ENCODE measurements at regions not wholly inside any gene's neighbourhood (a gene's known extent, or its start where the extent isn't known, plus 50 kb on each side); places are given as distances from the start of the nearest gene placed in this dataset.
"Not testable (repeated sequence)": the region's sequence is repeated elsewhere in the genome, so short reads cannot be mapped to it uniquely, and the experiment has no call there.

DNA sequence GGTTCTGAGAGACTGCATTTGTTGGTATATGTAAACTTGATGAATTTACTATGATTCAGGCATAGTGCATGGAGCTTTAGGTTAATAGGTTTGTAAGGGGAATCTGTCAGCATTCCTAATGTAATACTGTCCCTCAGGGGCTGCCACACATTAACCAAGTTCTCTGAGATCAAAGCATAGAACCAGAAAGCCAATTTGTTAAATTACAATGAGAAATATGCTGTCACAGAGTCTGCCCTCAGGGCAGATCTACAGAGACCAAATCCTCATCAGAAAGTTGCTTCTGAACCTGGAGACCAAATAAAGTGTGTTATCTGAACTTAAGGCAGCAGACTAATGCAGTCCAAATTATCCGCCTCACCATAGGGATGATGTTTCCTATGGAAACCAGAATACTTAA is 250.8 kb upstream of the HTR1E start:
- ATAC-seq: no peak
- TF ChIP-seq ZNF70 (CRISPR knock-in tag; IDR thresholded peaks at IDR 0.05): no peak
- TF ChIP-seq, protein P1, sequence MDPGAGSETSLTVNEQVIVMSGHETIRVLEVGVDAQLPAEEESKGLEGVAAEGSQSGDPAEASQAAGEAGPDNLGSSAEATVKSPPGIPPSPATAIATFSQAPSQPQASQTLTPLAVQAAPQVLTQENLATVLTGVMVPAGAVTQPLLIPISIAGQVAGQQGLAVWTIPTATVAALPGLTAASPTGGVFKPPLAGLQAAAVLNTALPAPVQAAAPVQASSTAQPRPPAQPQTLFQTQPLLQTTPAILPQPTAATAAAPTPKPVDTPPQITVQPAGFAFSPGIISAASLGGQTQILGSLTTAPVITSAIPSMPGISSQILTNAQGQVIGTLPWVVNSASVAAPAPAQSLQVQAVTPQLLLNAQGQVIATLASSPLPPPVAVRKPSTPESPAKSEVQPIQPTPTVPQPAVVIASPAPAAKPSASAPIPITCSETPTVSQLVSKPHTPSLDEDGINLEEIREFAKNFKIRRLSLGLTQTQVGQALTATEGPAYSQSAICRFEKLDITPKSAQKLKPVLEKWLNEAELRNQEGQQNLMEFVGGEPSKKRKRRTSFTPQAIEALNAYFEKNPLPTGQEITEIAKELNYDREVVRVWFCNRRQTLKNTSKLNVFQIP (CRISPR knock-in tag; IDR thresholded peaks at IDR 0.05; ENCODE audit: borderline replicate concordance, low read depth): no peak
- no peak for TF ChIP-seq OSR1 (CRISPR knock-in tag; IDR thresholded peaks at IDR 0.05)
- TF ChIP-seq ISL1 (CRISPR knock-in tag; IDR thresholded peaks at IDR 0.05): no peak

DNA sequence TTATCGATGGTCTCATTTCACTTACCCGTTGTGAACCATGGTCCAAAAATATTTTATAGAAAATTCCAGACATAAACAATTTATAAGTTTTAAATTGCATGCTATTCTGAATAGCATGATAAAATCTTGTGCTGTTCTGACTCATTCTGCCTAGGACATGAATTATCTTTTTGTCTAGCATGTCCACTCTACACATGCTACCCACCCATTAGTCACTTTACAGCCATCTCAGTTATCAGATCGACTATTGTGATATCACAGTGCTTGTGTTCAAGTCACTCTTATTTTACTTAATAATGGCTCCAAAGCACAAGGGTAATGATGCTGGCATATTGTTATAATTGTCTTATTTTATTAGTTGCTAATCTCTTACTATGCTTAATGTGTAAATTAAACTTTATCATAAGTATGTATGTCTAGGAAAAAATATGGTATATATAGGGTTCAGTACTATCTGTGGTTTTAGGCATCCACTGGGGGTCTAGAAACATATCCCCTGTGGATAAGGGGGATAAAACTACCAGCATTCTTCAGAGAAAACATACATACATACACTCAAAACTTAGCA is 252.0 kb upstream of the HTR1E start:
- ATAC-seq: no peak
- TF ChIP-seq TCF4 (CRISPR knock-in tag; IDR thresholded peaks at IDR 0.05; ENCODE audit: borderline replicate concordance): no peak
- peak; percentile 64; the same call in 1 of the 2 replicates for TF ChIP-seq ISL1 (CRISPR knock-in tag; IDR thresholded peaks at IDR 0.05)
- TF ChIP-seq OSR1 (CRISPR knock-in tag; IDR thresholded peaks at IDR 0.05): no peak
- TF ChIP-seq TOX (CRISPR knock-in tag; IDR thresholded peaks at IDR 0.05; ENCODE audit: borderline replicate concordance): no peak
- no peak for TF ChIP-seq ESRRG (CRISPR knock-in tag; IDR thresholded peaks at IDR 0.05)

DNA sequence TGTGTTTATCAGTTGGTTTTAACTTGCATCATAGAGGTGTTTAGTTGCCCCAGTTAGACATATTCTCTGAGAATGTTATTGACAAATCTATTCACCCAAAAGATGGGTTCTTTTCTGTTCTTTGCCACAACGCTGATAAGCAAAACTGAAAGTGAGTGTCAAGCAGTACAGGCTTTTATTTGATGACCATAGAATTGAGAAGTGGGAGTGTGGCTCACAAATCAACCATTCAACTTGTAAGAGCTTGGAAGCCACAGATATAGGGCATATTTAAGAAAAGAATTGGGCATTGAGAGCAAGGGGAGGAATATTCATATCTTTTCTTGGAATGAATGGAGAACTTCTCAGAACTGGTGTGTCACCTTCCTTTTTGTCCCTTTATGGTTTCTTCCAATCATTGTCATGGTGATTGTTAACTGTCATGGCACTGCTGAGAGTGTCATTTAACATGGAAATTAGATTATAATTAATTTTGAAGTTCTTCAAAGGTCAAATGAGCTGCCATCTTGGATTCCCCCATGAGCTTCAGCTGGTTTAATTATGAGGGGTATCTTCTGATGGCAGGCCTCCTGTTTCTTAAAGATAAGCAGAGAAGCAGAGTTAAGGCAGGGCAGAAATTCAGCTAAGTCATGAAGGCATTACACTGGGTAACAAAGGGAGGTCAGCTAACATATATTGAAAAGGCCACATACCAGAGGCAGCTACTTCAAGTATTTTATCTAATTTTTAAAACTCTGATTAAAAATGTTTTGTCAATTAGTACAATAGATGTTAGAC is 254.0 kb upstream of the HTR1E start:
- no peak for ATAC-seq
- TF ChIP-seq ESRRG (CRISPR knock-in tag; IDR thresholded peaks at IDR 0.05) (no peak), ZNF70 (CRISPR knock-in tag; IDR thresholded peaks at IDR 0.05) (no peak), BACH2 (CRISPR knock-in tag; IDR thresholded peaks at IDR 0.05; ENCODE audit: borderline replicate concordance) (no peak), GLIS3 (CRISPR knock-in tag; IDR thresholded peaks at IDR 0.05) (no peak)
- TF ChIP-seq, protein P2, sequence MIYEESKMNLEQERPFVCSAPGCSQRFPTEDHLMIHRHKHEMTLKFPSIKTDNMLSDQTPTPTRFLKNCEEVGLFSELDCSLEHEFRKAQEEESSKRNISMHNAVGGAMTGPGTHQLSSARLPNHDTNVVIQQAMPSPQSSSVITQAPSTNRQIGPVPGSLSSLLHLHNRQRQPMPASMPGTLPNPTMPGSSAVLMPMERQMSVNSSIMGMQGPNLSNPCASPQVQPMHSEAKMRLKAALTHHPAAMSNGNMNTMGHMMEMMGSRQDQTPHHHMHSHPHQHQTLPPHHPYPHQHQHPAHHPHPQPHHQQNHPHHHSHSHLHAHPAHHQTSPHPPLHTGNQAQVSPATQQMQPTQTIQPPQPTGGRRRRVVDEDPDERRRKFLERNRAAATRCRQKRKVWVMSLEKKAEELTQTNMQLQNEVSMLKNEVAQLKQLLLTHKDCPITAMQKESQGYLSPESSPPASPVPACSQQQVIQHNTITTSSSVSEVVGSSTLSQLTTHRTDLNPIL (CRISPR knock-in tag; IDR thresholded peaks at IDR 0.05; ENCODE audit: low read depth): no peak

DNA sequence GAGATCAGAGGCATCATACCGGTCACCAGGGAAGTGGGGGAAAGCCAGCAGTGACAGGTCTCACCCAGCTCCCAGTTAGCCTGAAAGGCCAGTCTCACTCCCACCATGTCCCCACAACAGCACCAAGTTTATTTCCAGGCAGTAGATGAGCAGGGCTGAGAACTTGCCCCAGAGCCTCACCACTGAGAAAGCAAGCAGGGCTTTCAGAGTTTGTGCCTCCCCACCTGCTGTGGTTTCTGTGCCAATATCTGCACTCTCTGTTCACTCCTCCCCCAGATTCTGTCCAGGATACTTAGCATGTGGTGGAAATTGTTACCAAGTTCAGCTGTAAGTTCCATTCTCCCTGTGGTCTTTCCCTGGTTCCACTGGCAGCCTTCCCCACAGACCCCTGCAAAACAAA is 255.0 kb upstream of the HTR1E start:
- no peak for ATAC-seq
- TF ChIP-seq ESRRG (CRISPR knock-in tag; IDR thresholded peaks at IDR 0.05) (no peak), ZC3H10 (CRISPR knock-in tag; IDR thresholded peaks at IDR 0.05) (no peak), CSDC2 (CRISPR knock-in tag; IDR thresholded peaks at IDR 0.05) (no peak), PPARA (CRISPR knock-in tag; IDR thresholded peaks at IDR 0.05; ENCODE audit: borderline replicate concordance) (no peak), ZNF565 (CRISPR knock-in tag; conservative IDR thresholded peaks at IDR 0.05; ENCODE audit: low read depth) (no peak), GLIS3 (CRISPR knock-in tag; IDR thresholded peaks at IDR 0.05) (no peak), OSR1 (CRISPR knock-in tag; IDR thresholded peaks at IDR 0.05) (no peak), SNAI2 (CRISPR knock-in tag; IDR thresholded peaks at IDR 0.05) (no peak), ZNF8 (CRISPR knock-in tag; IDR thresholded peaks at IDR 0.05) (no peak), ARNTL (CRISPR knock-in tag; IDR thresholded peaks at IDR 0.05; ENCODE audit: borderline replicate concordance, low read depth) (no peak)
- TF ChIP-seq, protein P3, sequence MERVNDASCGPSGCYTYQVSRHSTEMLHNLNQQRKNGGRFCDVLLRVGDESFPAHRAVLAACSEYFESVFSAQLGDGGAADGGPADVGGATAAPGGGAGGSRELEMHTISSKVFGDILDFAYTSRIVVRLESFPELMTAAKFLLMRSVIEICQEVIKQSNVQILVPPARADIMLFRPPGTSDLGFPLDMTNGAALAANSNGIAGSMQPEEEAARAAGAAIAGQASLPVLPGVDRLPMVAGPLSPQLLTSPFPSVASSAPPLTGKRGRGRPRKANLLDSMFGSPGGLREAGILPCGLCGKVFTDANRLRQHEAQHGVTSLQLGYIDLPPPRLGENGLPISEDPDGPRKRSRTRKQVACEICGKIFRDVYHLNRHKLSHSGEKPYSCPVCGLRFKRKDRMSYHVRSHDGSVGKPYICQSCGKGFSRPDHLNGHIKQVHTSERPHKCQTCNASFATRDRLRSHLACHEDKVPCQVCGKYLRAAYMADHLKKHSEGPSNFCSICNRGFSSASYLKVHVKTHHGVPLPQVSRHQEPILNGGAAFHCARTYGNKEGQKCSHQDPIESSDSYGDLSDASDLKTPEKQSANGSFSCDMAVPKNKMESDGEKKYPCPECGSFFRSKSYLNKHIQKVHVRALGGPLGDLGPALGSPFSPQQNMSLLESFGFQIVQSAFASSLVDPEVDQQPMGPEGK (CRISPR knock-in tag; IDR thresholded peaks at IDR 0.05; ENCODE audit: borderline replicate concordance): no peak
- TF ChIP-seq, protein P2 (CRISPR knock-in tag; IDR thresholded peaks at IDR 0.05; ENCODE audit: low read depth): no peak
- TF ChIP-seq, protein P1 (CRISPR knock-in tag; IDR thresholded peaks at IDR 0.05; ENCODE audit: borderline replicate concordance, low read depth): no peak
- TF ChIP-seq, protein P4, sequence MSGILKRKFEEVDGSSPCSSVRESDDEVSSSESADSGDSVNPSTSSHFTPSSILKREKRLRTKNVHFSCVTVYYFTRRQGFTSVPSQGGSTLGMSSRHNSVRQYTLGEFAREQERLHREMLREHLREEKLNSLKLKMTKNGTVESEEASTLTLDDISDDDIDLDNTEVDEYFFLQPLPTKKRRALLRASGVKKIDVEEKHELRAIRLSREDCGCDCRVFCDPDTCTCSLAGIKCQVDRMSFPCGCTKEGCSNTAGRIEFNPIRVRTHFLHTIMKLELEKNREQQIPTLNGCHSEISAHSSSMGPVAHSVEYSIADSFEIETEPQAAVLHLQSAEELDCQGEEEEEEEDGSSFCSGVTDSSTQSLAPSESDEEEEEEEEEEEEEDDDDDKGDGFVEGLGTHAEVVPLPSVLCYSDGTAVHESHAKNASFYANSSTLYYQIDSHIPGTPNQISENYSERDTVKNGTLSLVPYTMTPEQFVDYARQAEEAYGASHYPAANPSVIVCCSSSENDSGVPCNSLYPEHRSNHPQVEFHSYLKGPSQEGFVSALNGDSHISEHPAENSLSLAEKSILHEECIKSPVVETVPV (CRISPR knock-in tag; IDR thresholded peaks at IDR 0.05): no peak

DNA sequence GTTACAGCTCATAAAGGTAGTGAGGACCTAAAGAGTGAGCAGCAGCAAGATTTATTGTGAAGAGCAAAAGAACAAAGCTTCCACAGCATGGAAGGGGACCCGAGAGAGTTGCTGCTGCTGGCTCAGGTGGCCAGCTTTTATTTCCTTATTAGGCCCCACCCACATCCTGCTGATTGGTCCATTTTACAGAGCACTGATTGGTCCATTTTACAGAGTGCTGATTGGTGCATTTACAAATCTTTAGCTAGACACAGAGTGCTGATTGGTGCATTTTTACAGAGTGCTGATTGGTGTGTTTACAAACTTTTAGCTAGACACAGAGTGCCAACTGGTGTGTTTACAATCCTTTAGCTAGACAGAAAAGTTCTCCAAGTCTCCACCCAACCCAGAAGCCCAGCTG is 256.2 kb upstream of the HTR1E start:
- not testable (repeated sequence) for ATAC-seq

DNA sequence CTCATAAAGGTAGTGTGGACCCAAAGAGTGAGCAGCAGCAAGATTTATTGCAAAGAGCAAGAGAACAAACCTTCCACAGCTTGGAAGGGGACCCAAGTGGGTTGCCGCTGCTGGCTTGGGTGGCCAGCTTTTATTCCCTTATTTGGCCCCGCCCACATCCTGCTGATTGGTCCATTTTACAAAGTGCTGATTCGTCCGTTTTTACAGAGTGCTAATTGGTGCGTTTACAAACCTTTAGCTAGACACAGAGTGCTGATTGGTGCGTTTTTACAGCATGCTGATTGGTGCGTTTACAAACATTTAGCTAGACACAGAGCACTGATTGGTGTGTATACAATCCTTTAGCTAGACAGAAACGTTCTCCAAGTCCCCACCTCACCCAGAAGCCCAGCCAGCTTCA is 265.2 kb upstream of the HTR1E start:
- not testable (repeated sequence) for ATAC-seq

All from SK-N-SH treated with all-trans-retinoic acid at 6 μM for 48 hours (cell line).